ENCODE measurements at regions not wholly inside any gene's neighbourhood (a gene's known extent, or its start where the extent isn't known, plus 50 kb on each side); places are given as distances from the start of the nearest gene placed in this dataset.

- CTCF ChIA-PET, result interaction anchor here (0.6 to 1.5 kb wide), 37 partner anchors 9 to 1454 kb away, joined by 3 to 24 read pairs (median 3); no protein-coding TSS in a partner anchor
- Mint-ChIP-seq H3K4me1 (peaks cover 3% of the 10 kb centered on the region), H3K27ac (no peak overlapping the region), H3K36me3 (no peaks in the 10 kb centered on the region), H3K4me3 (peak overlapping the region; percentile 65), H3K27me3 (ENCODE audit: low read depth) (peaks cover 4% of the 10 kb centered on the region; the same call in 1 of the 2 replicates), H3K9me3 (no peaks in the 10 kb centered on the region)
- POLR2A ChIA-PET, result no interaction called here
- no peak for TF ChIP-seq TEAD4 (CRISPR knock-in tag; IDR thresholded peaks at IDR 0.05)
- peak; percentile 88 for TF ChIP-seq CTCF (IDR thresholded peaks at IDR 0.05)
- TF ChIP-seq MAX (CRISPR knock-in tag; IDR thresholded peaks at IDR 0.05), result 0 out of 2 replicates have a peak, but pooled peaks have one; percentile 20
- DNase-seq (ENCODE audit: low spot score) (peak; percentile 86), ATAC-seq (peak; percentile 97)
These were observed 262.3 kb downstream of the TBC1D4 start for GRCh38 chr13:75219479-75220237.

GRCh38 chr13:75217949-75218348 is 264.0 kb downstream of the TBC1D4 start:
- ChIA-PET POLR2A (no interaction called here), CTCF (no interaction called here)
- TF ChIP-seq ZNF396 (CRISPR knock-in tag; IDR thresholded peaks at IDR 0.05; ENCODE audit: borderline replicate concordance), result no peak
- TF ChIP-seq GRHL2 (CRISPR knock-in tag; IDR thresholded peaks at IDR 0.05; ENCODE audit: insufficient replicate concordance, severe bottlenecking), result no peak
- TF ChIP-seq FOXP4 (CRISPR knock-in tag; IDR thresholded peaks at IDR 0.05), result no peak
- TF ChIP-seq NR1H2 (CRISPR knock-in tag; IDR thresholded peaks at IDR 0.05), result no peak
- no peak for TF ChIP-seq ZNF138 (CRISPR knock-in tag; conservative IDR thresholded peaks at IDR 0.05)
- TF ChIP-seq NFYB (CRISPR knock-in tag; conservative IDR thresholded peaks at IDR 0.05; ENCODE audit: low read depth), result no peak
- TF ChIP-seq ZNF232 (CRISPR knock-in tag; IDR thresholded peaks at IDR 0.05), result no peak
- TF ChIP-seq NR3C1 (CRISPR knock-in tag; conservative IDR thresholded peaks at IDR 0.05; ENCODE audit: low read depth), result no peak
- no peak for TF ChIP-seq E2F1 (CRISPR knock-in tag; IDR thresholded peaks at IDR 0.05)
- TF ChIP-seq ZSCAN18 (CRISPR knock-in tag; IDR thresholded peaks at IDR 0.05), result no peak
- no peak for TF ChIP-seq TCF7 (CRISPR knock-in tag; IDR thresholded peaks at IDR 0.05; ENCODE audit: low read depth)
- TF ChIP-seq PRRX2 (CRISPR knock-in tag; IDR thresholded peaks at IDR 0.05), result no peak
- H3K4me3 Mint-ChIP-seq, result no peak overlapping the region
- H3K27me3 Mint-ChIP-seq (ENCODE audit: low read depth), result peaks cover 4% of the 10 kb centered on the region; the same call in 1 of the 2 replicates
- peaks cover 3% of the 10 kb centered on the region for H3K4me1 Mint-ChIP-seq
- H3K27ac Mint-ChIP-seq, result no peak overlapping the region
- no peaks in the 10 kb centered on the region for H3K36me3 Mint-ChIP-seq
- DNase-seq (ENCODE audit: low spot score), result no peak
- no peak for ATAC-seq
- H3K9me3 Mint-ChIP-seq, result no peaks in the 10 kb centered on the region

All from WTC11 (cell line).